Right ventricle myocardium superior (tissue), 1 donor: ENCODE measurements at regions not wholly inside any gene's neighbourhood (a gene's known extent, or its start where the extent isn't known, plus 50 kb on each side); places are given as distances from the start of the nearest gene placed in this dataset.
"Not testable (repeated sequence)": the region's sequence is repeated elsewhere in the genome, so short reads cannot be mapped to it uniquely, and the experiment has no call there.

Experiments used
- ATAC-seq: fragments of 200-7000 bp; cut with Tn5 transposase; one replicate; pipeline ENCODE4 v1.9.1; 2020; ENCODE audit warnings: mild to moderate bottlenecking; ENCODE audit not compliant: poor library complexity
- DNase-seq: peaks from one replicate; pipeline ENCODE4 v3.0.0-alpha.2; 2020
- intact Hi-C: fragments of 100-400 bp; cut with DNase I; formaldehyde crosslinking; loops from one replicate; pipeline ENCODE4 v1.11.2; 2022
- donor health status: DM: no; HTN: yes; CAD: no; lungs with severe emphysema.

DNA sequence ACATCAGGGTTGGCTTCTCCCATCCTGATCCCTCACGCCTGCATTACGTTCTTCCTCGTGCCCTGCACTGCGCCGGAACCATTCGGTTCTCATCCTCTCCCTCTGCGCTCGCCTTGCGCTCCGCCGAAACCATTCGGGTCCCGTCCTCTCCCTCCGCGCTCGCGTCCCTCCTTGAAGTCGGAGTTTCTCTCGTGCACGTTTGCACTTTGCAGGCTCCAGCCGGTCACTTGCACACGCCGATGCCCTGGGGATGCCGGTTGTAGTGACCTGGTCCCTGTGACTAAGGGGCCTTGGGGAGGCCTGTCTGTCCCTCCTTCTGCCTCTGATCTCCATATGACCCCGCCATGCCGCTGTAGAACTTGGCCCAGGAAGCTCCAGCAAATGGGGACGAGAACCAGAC lies 265.8 kb downstream of the TEX29 start:
- intact Hi-C loops: no loop called here
- ATAC-seq (no peak), DNase-seq (no peak)

DNA sequence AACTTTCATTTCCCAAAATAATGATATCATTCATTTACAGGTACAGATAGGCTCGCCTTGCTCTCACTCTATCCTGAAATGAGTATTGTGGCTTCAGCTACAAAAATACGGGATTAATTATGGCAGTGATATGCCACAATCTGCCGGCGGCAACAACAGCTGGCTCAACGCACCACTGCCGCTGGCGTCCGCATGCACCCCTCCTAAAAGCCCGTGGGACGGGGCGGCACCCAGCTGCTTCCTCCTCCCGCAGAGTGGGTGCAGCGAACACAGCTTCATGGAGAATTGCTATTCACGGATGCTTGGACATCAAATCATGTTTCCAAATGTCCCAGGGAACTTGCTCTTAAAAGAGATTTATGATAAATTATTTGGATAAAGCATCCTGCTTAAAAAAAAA lies 266.8 kb downstream of the TEX29 start:
- no peak for DNase-seq
- no peak for ATAC-seq
- intact Hi-C loops: no loop called here

DNA sequence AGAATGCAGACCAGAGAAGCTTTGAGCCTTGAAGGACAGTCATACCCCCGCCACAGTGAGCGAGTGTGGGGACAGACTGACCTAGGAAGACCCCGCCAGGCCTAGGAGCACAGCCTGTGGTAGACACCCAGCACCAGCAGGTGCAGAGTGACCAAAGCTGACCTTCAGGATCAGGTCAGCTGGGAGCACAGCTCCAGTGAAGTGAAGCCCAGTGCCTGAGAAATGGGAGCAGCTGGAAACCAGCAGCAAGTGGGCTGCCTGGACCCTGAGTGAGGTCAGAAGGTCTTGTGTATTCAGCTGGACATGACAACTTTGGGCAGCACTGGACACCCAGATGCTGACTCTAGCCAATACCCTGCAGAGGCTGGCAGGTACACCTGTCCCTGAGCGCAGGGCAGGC lies 268.9 kb downstream of the TEX29 start:
- intact Hi-C loops: no loop called here
- no peak for ATAC-seq

DNA sequence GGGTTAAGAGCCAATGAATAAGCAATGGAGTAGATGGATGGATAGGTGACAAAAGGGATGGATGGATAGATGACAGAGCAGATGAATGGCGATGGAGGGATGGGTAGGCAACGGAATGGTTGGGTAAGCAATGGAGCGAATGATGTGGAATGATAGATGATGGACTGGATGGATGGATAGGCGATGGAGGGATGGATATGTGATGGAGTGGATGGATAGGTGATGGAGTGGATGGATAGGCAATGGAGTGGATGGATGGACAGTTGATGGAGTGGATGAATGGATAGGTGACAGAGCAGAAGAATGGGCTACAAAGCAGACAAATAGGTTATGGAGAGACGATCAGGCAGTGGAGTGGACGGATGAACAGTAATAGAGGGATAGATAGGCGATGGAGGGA lies 269.6 kb downstream of the TEX29 start:
- ATAC-seq: no peak
- no peak for DNase-seq
- intact Hi-C loops: no loop called here

More for the DNA sequence above, 268.9 kb downstream of the TEX29 start:
- no peak for DNase-seq

DNA sequence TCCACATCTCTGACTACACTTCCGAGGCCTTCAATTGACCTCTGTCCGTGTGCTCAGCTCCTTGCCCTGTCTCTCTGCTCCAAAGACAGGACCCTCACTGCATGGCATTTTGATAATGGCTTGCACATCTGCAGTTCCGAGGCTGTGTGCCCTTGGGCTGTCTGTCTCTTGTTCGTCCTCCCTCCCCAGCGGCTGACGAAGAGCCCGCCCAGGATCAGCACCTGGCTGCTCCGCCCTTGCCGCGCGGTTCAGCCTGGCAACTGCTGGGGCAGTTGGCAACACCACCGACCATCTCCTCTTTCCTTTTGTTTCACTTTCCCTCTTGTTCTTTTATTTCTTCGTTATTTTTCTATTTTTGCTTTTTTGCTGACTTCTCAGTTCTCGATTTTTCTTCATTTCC lies 270.4 kb downstream of the TEX29 start:
- no peak for ATAC-seq
- no peak for DNase-seq
- intact Hi-C loops: no loop called here

DNA sequence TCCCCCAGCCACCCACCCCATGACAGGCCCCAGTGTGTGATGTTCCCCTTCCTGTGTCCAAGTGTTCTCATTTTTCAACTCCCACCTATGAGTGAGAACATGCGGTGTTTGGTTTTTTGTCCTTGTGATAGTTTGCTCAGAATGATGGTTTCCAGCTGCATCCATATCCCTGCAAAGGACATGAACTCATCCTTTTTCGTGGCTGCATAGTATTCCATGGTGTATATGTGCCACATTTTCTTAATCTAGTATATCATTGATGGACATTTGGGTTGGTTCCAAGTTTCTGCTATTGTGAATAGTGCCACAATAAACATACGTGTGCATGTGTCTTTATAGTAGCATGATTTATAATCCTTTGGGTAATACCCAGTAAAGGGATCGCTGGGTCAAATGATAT lies 273.0 kb downstream of the TEX29 start:
- DNase-seq, intact Hi-C loops, ATAC-seq: not testable (repeated sequence)

DNA sequence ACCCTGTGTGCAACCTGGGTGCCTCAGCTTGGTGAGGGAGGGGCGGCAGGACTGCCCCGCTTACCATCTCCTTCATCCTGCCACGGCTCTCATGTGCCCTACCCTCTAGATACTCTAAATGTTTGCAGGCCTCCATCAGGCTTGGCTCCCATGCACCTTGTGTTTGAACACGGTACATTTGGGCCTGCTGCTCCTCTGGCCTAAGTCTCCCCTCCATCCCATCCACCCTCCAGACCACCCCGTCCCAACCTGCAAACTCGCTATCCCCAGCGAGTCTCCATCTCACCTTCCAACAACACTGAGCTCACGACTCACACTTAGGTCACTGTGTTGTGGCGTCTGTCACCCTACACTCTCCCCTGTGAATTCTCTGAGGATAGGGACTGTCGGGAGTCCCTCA lies 274.2 kb downstream of the TEX29 start:
- no peak for DNase-seq
- ATAC-seq: no peak
- intact Hi-C loops: no loop called here

DNA sequence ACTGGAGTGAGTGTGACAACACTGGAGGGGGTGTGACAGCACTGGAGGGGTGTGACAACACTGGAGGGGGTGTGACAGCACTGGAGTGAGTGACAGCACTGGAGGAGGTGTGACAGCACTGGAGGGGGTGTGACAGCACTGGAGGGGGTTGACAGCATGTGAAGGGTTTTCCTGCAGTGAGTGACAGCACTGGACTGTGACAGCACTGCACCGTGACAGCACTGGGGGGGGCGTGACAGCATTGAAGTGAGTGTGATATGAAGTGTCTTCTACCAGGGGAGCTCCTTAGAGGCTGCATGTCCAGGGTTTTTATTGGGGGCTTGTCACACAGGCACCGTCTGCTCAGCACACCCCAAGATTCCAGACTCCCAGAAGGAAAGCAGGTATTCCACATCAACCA lies 274.8 kb downstream of the TEX29 start:
- ATAC-seq (no peak), DNase-seq (no peak)
- intact Hi-C loops: no loop called here

DNA sequence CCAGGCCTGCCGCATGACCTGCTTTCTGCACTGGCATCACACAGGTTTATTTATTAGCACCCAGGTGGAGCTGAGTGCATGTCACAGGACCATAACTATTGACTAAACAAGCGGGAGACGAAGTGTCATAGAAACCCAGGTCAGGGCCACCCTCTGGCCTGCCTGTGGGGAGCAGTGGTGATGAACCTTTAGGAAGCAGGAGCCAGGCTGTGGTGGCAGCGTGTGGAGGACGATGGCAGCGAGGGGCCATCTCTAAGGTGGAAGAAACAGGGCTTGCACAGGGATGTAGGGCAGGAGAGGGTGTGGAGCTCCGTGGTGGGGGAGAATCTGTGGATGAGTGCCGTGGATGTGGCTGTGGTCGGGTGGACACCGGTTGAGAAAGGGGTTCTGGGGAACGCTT lies 275.3 kb downstream of the TEX29 start:
- DNase-seq: no peak
- intact Hi-C loops: no loop called here
- ATAC-seq: no peak

DNA sequence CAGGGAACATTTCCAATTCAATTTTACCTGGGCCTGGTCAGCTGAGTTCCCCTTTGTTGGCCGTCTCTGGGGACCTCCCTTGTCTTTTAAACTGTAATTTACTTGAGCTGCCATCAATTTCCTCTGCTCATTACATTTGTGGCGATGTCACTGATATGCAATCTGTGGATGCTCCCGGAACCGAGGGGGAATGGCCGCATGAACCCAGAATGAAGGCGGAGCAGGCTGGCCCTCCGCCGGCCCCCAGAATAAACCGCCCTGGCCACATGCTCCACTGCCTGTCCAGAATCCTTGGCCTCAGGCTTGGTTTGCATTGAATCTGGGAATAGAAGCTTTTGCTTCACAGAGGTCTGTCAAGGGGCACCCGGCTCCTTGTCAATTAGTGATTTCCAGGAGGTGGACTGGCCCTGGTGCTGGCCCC lies 276.8 kb downstream of the TEX29 start:
- ATAC-seq (no peak), DNase-seq (no peak)
- intact Hi-C loops: no loop called here

DNA sequence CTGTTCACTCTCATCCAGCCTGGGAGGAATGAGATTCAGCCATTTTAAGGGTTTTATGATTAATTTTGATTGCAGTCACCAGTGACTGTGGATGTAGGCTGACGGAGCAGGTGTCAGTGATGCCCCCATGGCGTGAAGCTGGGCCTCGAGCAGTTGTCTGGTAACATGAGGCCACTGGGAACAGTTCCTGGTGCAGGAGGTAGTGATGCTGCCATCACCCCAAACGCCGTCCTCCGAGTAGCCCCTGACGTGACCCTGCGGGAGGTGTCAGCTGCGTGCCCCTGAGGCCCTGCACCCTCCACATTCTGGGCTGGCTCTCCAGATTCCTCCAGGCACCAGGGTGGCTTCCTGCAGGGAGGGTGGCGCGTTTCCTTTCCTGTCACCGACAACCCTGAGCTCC lies 277.2 kb downstream of the TEX29 start:
- intact Hi-C loops: no loop called here
- no peak for ATAC-seq
- no peak for DNase-seq

DNA sequence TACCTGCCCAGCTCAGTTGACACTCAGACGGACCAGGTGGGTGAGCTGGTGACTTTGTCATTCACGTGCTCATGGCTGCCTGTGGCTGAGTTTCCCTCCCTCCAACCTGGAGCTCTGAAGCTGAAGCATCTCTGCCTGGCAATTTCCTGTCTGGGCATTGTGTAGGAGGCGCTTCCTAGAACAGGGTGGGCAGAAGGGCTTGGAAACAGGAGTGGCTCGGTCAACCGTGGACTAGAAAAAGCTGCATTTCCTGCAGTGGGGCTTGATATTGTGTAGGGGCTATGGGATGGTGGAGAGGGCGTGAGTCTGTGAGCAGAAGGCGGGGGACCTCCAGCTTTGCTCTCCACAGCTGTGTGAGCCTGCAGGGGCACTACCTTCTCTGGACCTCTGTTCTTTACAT lies 278.3 kb downstream of the TEX29 start:
- no peak for DNase-seq
- ATAC-seq: no peak
- intact Hi-C loops: no loop called here

DNA sequence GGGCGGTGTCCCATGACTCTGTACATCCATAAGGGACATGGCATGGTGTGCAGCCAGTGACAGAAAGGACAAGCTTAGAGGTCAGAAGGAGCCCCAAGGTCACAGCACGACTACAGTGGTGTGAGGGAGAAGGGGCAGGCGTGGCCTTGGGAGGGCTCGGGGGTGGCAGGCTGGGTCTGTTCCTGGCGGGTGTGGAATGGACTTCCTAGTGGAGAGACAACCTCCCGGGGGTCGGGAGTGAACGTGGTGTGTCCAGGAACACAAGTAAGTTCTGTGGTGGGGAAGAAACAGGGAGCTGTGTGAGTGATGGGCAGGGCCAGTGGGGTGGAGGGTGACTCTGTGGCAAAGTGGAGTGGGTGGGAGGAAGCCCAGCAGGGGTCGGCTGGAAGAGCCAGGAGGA lies 279.3 kb downstream of the TEX29 start:
- intact Hi-C loops: no loop called here
- ATAC-seq (no peak), DNase-seq (no peak)

DNA sequence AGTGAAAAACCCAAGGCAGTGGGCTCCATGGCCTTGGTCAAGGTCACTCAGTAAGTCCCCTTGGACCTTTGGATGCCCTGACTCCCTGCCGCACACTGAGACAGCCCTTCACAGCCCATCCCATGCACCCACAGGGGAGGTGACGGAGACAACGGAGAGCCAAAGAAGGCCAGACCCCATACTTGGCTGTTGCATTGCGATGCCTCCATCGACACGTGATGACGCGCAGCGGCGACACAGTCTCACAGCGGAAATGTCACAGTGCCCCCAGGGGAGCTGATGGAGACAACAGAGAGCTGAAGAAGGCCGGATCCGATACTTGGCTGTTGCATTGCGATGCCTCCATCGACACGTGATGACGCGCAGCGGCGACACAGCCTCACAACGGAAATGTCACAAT lies 282.4 kb downstream of the TEX29 start:
- ATAC-seq (no peak), DNase-seq (no peak)
- intact Hi-C loops: no loop called here

DNA sequence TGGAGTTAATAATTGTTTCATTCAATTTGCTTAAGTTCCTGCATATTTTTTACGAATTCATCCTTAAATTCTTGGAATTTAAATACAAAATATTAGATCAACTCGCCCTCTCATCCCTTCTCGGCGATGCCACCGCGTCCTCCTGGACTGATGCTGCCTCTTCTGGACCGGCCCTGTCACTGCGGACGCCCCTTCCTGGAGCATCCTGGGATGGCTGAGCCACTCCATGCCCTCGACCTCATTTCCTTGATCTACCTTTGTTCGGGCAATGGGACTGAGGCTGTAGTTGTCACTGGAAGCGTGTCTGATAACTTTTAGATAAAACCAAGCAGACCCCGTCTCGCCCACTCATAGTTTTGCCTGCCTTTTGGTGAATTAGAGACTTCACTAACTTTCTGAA lies 283.7 kb downstream of the TEX29 start:
- no peak for DNase-seq
- no peak for ATAC-seq
- intact Hi-C loops: no loop called here

DNA sequence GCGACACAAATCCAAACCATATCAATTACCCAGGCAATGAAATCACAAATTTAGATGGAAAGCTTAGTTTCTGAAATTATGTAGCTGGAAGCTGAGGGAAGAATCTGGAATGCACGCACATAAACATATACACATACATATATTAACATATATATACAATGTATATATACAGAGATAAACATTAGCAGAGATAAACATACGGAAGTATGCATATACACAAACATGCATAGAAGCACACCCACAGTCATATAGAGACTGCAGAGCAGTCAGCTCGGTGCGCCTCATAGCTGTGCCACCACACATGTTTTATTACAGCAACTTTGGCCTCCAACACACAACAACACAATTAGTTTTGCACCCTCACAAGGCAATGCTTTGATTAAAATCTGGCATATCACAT lies 288.1 kb downstream of the TEX29 start:
- ATAC-seq (no peak), DNase-seq (no peak)
- intact Hi-C loops: no loop called here

DNA sequence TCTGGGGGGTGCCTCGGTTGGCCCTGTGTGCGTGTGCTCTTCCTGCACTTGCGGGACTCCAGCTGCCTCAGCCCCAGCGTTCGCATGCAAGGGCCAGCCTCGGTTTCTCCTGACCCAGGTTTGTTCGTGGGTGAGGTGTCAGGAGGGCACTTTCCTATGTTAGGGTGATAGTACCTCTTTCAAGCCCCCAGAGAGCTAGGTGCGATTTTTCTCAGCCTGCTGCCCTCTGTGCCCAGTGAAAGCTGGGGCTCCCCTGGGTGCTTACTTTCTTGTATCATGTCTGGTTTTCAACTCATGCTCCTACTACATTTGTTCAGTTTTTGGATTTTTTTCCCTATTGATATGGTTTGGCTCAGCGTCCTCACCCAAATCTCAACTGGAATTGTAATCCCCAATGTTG lies 289.2 kb downstream of the TEX29 start:
- no peak for DNase-seq
- intact Hi-C loops: no loop called here
- no peak for ATAC-seq

DNA sequence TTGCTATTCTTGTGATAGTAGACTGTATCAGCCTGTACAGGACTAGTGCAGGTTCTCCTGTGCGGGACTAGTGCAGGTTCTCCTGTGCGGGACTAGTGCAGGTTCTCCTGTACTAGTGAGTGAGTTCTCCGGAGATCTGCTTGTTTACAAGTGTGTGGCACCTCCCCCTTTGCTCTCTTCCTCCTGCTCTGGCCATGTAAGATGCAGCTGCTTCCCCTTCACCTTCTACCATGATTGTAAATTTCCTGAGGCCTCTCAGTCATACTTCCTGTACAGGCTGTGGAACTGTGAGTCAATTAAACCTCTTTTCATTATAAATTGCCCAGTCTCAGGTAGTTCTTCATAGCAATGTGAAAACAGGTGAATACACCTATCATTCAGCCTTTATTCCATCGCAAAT lies 289.6 kb downstream of the TEX29 start:
- intact Hi-C loops: no loop called here
- DNase-seq (no peak), ATAC-seq (no peak)

DNA sequence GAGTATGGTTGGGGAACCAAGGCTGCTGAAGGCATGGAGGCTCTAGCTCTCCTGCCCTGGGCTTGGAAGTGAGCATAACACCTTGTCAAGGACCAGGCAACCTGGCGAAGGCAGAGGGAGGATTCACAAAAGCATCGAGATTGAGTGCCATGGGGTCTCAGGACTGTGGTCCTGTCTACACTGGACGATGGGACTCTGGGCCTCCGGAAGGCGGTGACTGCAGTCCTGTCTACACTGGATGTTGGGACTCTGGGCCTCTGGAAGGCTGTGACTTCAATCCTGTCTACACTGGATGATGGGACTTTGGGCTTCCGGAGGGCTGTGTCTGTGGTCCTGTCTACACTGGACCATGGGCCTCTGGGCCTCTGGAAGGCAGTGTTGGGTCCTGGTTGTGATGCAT lies 290.4 kb downstream of the TEX29 start:
- intact Hi-C loops: no loop called here
- no peak for DNase-seq
- no peak for ATAC-seq

DNA sequence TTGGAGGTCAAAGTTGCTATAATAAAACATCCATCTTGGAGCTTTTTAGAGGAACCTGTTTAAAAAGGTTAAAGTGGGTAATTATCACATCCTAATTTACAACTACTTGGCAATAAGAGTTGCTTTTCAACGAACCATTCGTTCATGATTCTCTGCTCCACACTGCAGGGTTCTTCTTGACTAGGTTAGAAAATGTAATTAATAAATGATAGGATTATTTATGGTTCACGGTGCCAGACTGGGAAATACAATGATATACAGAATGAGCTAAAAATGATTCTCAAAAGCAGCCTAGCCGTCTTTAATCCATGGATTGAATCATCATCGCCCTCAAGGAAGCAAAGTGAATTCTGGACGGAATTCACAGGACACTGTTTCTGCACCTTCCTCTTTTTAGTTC lies 291.2 kb downstream of the TEX29 start:
- ATAC-seq (no peak), DNase-seq (no peak)
- intact Hi-C loops: no loop called here

DNA sequence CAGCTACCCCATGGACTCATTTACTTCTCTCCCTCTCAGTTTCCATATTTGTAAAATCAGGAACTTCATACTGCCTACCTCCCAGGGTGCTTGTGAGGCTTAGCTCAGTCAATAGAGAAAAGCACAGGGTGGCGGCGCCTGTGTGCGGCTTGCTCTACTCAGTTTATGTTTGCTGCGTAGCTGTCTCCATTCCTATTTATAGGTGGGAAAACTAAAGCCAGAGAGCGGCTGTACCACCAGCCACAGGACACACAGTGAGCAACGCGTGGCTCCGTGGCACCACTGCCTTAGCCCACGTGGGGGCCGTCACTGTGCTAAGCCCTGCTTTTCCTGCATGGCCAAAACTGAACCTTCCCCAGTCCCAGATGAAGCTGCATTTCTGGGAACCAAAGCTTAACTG lies 292.4 kb downstream of the TEX29 start:
- ATAC-seq (no peak), DNase-seq (no peak)
- intact Hi-C loops: no loop called here

DNA sequence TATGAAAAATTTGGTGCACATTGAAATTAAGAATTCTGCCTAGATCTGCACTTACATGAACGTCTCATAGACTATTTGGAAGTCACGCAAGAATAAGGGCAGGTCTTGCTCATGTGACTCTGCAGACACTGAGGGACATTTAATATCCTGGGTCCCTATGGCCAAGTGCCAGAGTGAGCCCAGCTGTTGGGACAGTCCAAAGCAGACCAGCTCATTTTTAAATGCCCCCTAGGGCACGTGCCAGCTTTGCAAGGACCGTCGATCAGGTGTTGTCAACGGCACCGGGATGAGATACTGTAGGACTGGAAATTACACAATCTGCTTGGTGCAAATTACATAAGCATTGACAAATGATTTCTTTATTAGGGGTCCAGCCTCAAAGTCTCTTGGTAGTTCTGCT lies 293.6 kb downstream of the TEX29 start:
- DNase-seq (no peak), ATAC-seq (no peak)
- intact Hi-C loops: no loop called here
